ENCODE measurements at regions not wholly inside any gene's neighbourhood (a gene's known extent, or its start where the extent isn't known, plus 50 kb on each side); places are given as distances from the start of the nearest gene placed in this dataset.
A peak's percentile ranks its signal among the peaks of the same experiment; 100 is the strongest.

DNA sequence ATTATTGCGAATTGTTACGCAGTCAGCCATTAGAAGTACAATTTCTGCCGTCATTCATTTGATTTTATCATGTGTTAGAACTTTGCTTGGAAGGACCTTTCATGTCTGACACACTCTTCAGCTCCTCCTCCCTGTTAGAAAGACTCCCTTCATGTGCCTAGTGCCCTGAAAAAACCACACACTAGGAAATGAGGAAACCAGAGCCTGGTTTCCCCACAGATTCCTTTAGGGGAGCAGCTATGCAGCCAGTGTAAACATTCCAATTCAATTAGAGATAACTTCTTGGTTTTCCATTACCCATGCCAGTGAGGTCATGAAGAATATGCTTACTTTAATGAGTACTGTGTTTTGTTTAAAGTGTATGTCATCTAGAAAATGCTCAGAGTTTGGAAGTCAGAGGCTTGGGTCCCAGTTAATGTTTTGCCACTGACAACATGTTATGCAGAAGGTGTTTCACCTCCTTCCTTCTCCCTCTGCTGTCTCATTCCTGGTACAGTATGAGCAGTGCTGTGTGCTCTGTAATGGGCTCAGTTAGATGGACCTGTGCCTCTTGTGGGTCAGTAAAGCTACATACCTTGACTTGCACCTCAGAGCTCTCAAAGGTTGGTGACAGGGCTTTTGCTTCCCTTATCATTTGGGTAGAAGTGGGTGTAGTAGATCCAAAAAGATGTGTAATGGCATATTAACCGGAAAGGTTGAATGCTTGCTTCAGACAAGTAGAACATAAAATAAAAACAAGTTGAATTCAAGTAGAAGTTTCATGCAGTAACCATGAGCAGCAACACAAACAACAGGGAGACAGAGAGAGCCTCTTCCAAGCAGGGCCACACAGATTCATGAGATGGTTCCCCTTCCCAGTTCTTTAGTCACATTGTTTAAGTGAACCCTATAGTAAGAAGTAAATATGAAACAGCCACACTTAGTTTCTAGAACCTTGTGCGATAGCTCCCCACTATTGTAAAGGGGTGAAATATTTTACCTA lies 52.6 kb upstream of the TNFAIP8 start:
- peaks cover 4% of the 10 kb centered on the region for H3K36me3 Mint-ChIP-seq
- H3K27me3 Mint-ChIP-seq, result no peaks in the 10 kb centered on the region
- TF ChIP-seq, protein P1, sequence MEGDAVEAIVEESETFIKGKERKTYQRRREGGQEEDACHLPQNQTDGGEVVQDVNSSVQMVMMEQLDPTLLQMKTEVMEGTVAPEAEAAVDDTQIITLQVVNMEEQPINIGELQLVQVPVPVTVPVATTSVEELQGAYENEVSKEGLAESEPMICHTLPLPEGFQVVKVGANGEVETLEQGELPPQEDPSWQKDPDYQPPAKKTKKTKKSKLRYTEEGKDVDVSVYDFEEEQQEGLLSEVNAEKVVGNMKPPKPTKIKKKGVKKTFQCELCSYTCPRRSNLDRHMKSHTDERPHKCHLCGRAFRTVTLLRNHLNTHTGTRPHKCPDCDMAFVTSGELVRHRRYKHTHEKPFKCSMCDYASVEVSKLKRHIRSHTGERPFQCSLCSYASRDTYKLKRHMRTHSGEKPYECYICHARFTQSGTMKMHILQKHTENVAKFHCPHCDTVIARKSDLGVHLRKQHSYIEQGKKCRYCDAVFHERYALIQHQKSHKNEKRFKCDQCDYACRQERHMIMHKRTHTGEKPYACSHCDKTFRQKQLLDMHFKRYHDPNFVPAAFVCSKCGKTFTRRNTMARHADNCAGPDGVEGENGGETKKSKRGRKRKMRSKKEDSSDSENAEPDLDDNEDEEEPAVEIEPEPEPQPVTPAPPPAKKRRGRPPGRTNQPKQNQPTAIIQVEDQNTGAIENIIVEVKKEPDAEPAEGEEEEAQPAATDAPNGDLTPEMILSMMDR (conservative IDR thresholded peaks at IDR 0.05), result no peak
- no peaks in the 10 kb centered on the region for H3K9me3 Mint-ChIP-seq
- peaks cover 32% of the 10 kb centered on the region for H3K4me1 Mint-ChIP-seq (ENCODE audit: unreplicated experiment)
- no peak for DNase-seq (ENCODE audit: extremely low spot score, unreplicated experiment)
- peak overlapping the region; percentile 42 for H3K27ac Mint-ChIP-seq
- peak overlapping the region; percentile 2 for H3K4me3 Mint-ChIP-seq

DNA sequence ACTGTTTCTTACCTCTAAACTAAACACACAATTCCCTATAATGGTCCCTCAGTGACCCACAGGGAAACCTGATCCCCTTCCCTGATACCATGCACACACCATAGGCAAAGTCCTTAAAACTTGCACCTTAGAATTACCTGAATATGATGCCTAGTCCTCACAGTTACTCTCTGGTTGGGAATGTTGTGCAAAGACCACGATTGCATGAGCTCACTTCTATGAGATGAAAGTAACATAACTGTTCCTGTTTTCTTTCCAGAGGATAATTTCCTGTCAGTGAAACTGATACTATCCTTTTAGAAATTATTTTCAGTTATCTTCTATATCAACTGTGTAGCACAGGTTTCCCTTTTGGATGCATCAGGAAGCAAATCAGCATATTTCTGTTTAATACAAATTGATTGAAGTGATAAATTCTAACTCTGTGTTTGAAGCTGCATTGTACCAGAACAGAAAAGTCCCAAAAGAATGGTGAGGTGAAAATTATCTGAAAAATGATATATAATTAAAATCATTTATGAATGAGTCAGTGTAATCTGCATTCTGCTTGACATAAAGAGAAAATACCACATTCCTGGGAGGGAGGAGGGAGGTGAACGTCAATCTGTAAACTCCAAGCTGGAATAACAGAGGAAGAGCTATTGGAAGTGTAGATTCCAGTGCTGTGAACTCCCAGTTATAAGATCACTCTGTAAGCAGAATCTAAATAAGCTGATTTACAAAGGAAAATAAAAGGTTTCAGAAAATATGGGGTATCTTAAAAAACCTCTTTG lies 51.2 kb upstream of the TNFAIP8 start:
- H3K27ac Mint-ChIP-seq, result peak overlapping the region; percentile 57
- no peak overlapping the region for H3K4me3 Mint-ChIP-seq
- H3K27me3 Mint-ChIP-seq, result no peaks in the 10 kb centered on the region
- H3K4me1 Mint-ChIP-seq (ENCODE audit: unreplicated experiment), result peaks cover 32% of the 10 kb centered on the region
- TF ChIP-seq, protein P1 (conservative IDR thresholded peaks at IDR 0.05), result no peak
- H3K36me3 Mint-ChIP-seq, result peaks cover 4% of the 10 kb centered on the region
- no peak for DNase-seq (ENCODE audit: extremely low spot score, unreplicated experiment)
- no peaks in the 10 kb centered on the region for H3K9me3 Mint-ChIP-seq
